Erythroblast (primary cell): ENCODE measurements at regions not wholly inside any gene's neighbourhood (a gene's known extent, or its start where the extent isn't known, plus 50 kb on each side); places are given as distances from the start of the nearest gene placed in this dataset.

ENCODE experiments used
- GATA1 ChIP-seq: IDR thresholded peaks from 2 replicates; pipeline ENCODE4 v1.6.1; 2011; ENCODE audit warnings: low read depth, mild to moderate bottlenecking, control low read depth, low read length, moderate library complexity
- POLR2A ChIP-seq: IDR thresholded peaks from 2 replicates; pipeline ENCODE4 v1.6.1; 2011; ENCODE audit warnings: mild to moderate bottlenecking, low read length

DNA sequence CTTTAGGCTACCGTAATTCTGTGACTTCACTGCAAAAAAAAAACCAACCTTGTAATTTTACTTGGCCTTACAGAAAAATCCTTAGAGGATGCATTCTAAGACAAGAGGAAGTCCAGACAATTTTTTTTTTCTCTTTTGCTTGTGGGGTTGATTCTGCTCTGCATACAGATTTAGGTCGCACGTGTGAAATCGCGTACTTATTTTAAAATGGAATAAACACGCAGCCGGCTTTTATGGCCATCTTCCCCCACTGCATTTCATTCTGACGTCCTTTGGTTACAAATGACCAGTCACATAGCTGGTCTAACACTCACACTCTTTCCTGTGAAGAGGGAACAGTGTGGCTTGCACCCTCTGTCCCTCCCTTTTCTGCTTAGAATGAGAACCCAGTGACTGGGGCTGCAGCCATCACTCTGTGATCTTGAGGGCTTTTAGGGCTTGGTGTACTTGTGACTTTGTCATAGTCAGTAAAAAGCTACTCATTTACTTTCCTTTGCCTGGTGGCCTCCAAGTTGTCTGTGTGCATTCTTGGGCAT lies 63.6 kb upstream of the CARD11 start:
- TF ChIP-seq POLR2A (no peak), GATA1 (no peak)
